IMR-90 (cell line): ENCODE measurements at regions not wholly inside any gene's neighbourhood (a gene's known extent, or its start where the extent isn't known, plus 50 kb on each side); places are given as distances from the start of the nearest gene placed in this dataset.

ENCODE experiments used
- CEBPB ChIP-seq: IDR thresholded peaks from 2 replicates; pipeline ENCODE4 v1.6.1; 2012; ENCODE audit warnings: low read depth, low read length, improper control_type of control experiment
- CTCF ChIP-seq: conservative IDR thresholded peaks from 2 replicates; pipeline ENCODE4 v1.5.1; 2012; ENCODE audit warnings: mild to moderate bottlenecking, low read depth, low read length, improper control_type of control experiment
- POLR2A ChIP-seq: IDR thresholded peaks from 2 replicates; pipeline ENCODE4 v1.6.1; 2012; ENCODE audit warnings: mild to moderate bottlenecking, low read depth, low read length

DNA sequence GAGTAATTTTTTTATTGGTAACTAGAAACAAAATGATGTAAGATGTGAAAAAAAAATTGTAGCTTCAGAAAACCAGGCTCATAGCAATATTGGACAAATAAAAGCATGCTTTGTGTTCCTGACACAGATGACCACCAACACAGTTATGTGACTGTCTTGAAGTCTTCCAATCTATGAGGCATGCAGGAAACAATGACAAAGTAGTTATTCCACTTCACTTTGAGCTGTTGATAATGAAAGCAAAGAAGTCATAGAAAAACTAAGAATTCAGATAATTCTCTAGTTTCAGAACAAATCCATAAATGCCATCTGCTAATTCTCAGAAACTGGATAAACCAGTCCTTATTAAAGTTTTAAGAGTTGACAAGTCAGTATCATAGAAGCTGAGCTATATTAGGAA lies 378.4 kb upstream of the SEMA3D start:
- TF ChIP-seq CTCF (no peak), CEBPB (no peak), POLR2A (no peak)
